ENCODE measurements at regions not wholly inside any gene's neighbourhood (a gene's known extent, or its start where the extent isn't known, plus 50 kb on each side); places are given as distances from the start of the nearest gene placed in this dataset.

GRCh38 chr5:92378966-92379611 is 996.0 kb upstream of the ARRDC3 start:
- no peak for TF ChIP-seq CTCF (IDR thresholded peaks at IDR 0.05; ENCODE audit: extremely low read depth in 1 of 2, insufficient read depth in 1 of 2, low read depth in 1 of 2, low read length in 2 of 2)
- no peak for TF ChIP-seq POLR2A (IDR thresholded peaks at IDR 0.05; ENCODE audit: low read depth, low read length)
- TF ChIP-seq MYC (IDR thresholded peaks at IDR 0.05; ENCODE audit: low read depth, low read length) = no peak
- no peak for TF ChIP-seq JUN (IDR thresholded peaks at IDR 0.05; ENCODE audit: borderline replicate concordance, insufficient read depth, insufficient read length, low read depth)
- no peak for TF ChIP-seq EZH2 (IDR thresholded peaks at IDR 0.05; ENCODE audit: borderline replicate concordance, low read depth, low read length, severe bottlenecking)
- no peak for TF ChIP-seq POLR2AphosphoS5 (IDR thresholded peaks at IDR 0.05; ENCODE audit: insufficient read depth, low read depth, low read length)
- no peak for TF ChIP-seq MAX (IDR thresholded peaks at IDR 0.05; ENCODE audit: insufficient read depth, insufficient read length)

Data from endothelial cell of umbilical vein (primary cell).